A204.1 (cell line): ENCODE measurements at regions not wholly inside any gene's neighbourhood (a gene's known extent, or its start where the extent isn't known, plus 50 kb on each side); places are given as distances from the start of the nearest gene placed in this dataset.
"Not testable (repeated sequence)": the region's sequence is repeated elsewhere in the genome, so short reads cannot be mapped to it uniquely, and the experiment has no call there.

Experiments used
- FAIRE-seq: peaks from 2 replicates; lab custom pipeline; 2012; peaks lifted over from hg19 to GRCh38; lab: Jason Lieb, UNC

GRCh38 chr5:96170481-96171125 lies 209.0 kb upstream of the ELL2 start:
- not testable (repeated sequence) for FAIRE-seq

- not testable (repeated sequence) for FAIRE-seq
These were observed 207.2 kb upstream of the ELL2 start for GRCh38 chr5:96168833-96169232.

- no peak for FAIRE-seq
These were observed 197.4 kb upstream of the ELL2 start for GRCh38 chr5:96159043-96159442.

GRCh38 chr5:96157841-96158291 lies 196.2 kb upstream of the ELL2 start:
- FAIRE-seq, result no peak

- no peak for FAIRE-seq
These were observed 195.6 kb upstream of the ELL2 start for GRCh38 chr5:96157077-96157780.

- FAIRE-seq, result no peak
These were observed 193.5 kb upstream of the ELL2 start for GRCh38 chr5:96155147-96155546.

- no peak for FAIRE-seq
These were observed 190.2 kb upstream of the ELL2 start for GRCh38 chr5:96151891-96152290.

GRCh38 chr5:96150007-96150406 lies 188.4 kb upstream of the ELL2 start:
- FAIRE-seq, result no peak

GRCh38 chr5:96149546-96149945 lies 187.9 kb upstream of the ELL2 start:
- FAIRE-seq, result no peak

GRCh38 chr5:96149021-96149420 lies 187.4 kb upstream of the ELL2 start:
- FAIRE-seq, result no peak

- FAIRE-seq, result no peak
These were observed 186.7 kb upstream of the ELL2 start for GRCh38 chr5:96148376-96148775.

GRCh38 chr5:96147866-96148265 lies 186.2 kb upstream of the ELL2 start:
- no peak for FAIRE-seq

GRCh38 chr5:96146675-96147074 lies 185.0 kb upstream of the ELL2 start:
- FAIRE-seq, result no peak

GRCh38 chr5:96144289-96144688 lies 182.6 kb upstream of the ELL2 start:
- no peak for FAIRE-seq

- FAIRE-seq, result no peak
These were observed 181.8 kb upstream of the ELL2 start for GRCh38 chr5:96143450-96143849.

GRCh38 chr5:96142786-96143434 lies 181.3 kb upstream of the ELL2 start:
- no peak for FAIRE-seq

- FAIRE-seq, result no peak
These were observed 180.6 kb upstream of the ELL2 start for GRCh38 chr5:96142184-96142781.

- FAIRE-seq, result no peak
These were observed 180.1 kb upstream of the ELL2 start for GRCh38 chr5:96141749-96142148.

GRCh38 chr5:96140496-96140895 lies 178.8 kb upstream of the ELL2 start:
- FAIRE-seq, result no peak

GRCh38 chr5:96140084-96140483 lies 178.4 kb upstream of the ELL2 start:
- FAIRE-seq, result no peak

GRCh38 chr5:96134886-96135285 lies 173.2 kb upstream of the ELL2 start:
- FAIRE-seq, result no peak

GRCh38 chr5:96133341-96134079 lies 171.9 kb upstream of the ELL2 start:
- no peak for FAIRE-seq
